ENCODE measurements at regions not wholly inside any gene's neighbourhood (a gene's known extent, or its start where the extent isn't known, plus 50 kb on each side); places are given as distances from the start of the nearest gene placed in this dataset.
A peak's percentile ranks its signal among the peaks of the same experiment; 100 is the strongest.

- Histone ChIP-seq H3K18ac (ENCODE audit: low read length) (no peak overlapping the region), H3K4me3 (ENCODE audit: low read length in 2 of 2) (no peak overlapping the region)
These were observed 136.3 kb downstream of the SHANK2 start for GRCh38 chr11:71115770-71116692.

GRCh38 chr11:71114124-71114851 lies 138.1 kb downstream of the SHANK2 start:
- H3K14ac ChIP-seq (ENCODE audit: low read length) = no peak overlapping the region
- no peak overlapping the region for H2AFZ ChIP-seq (ENCODE audit: low read length)
- no peak overlapping the region for H3K27ac ChIP-seq (replicated peaks; ENCODE audit: low read length)
- H4K91ac ChIP-seq (ENCODE audit: low read depth, low read length, poor library complexity) = no peak overlapping the region
- H3K18ac ChIP-seq (ENCODE audit: low read length) = no peak overlapping the region
- H3K36me3 ChIP-seq (replicated peaks in 1 of 2; ENCODE audit: control insufficient read depth in 2 of 2, insufficient read depth in 2 of 2, low read length in 2 of 2) = no peaks in the 10 kb centered on the region
- no peak overlapping the region for H3K23ac ChIP-seq (ENCODE audit: low read depth, low read length, poor library complexity)
- no peaks in the 10 kb centered on the region for H3K9me3 ChIP-seq (replicated peaks in 1 of 2; ENCODE audit: control insufficient read depth in 2 of 2, insufficient read depth in 1 of 2, low read depth in 1 of 2, low read length in 2 of 2)
- no peak overlapping the region for H3K9ac ChIP-seq (ENCODE audit: low read depth, low read length, poor library complexity)
- no peak overlapping the region for H3K4ac ChIP-seq (ENCODE audit: low read length)
- H2BK15ac ChIP-seq (ENCODE audit: low read length) = no peak overlapping the region
- H4K8ac ChIP-seq (ENCODE audit: low read depth, low read length) = no peak overlapping the region
- peaks cover 0 to 9% of the 10 kb centered on the region in 2 donors for H3K4me1 ChIP-seq (ENCODE audit: control insufficient read depth in 2 of 2, insufficient read depth in 1 of 2, low read depth in 1 of 2, low read length in 2 of 2)
- H3K79me1 ChIP-seq (ENCODE audit: low read depth, low read length) = no peaks in the 10 kb centered on the region
- WGBS, 2 donors (ENCODE audit: extremely low coverage in 2 of 2, insufficient read length in 2 of 2, insufficient replicate concordance in 1 of 2) = no CpG with 5 or more reads among the region's 12 CpGs
- no peak overlapping the region for H2BK120ac ChIP-seq (ENCODE audit: low read depth, low read length)
- no peak overlapping the region for H3K4me2 ChIP-seq (ENCODE audit: insufficient read depth, low read length, poor library complexity, severe bottlenecking)
- H2AK5ac ChIP-seq (ENCODE audit: low read depth, low read length) = no peak overlapping the region
- no peak for DNase-seq (ENCODE audit: low spot score)
- no peak overlapping the region for H2BK5ac ChIP-seq (ENCODE audit: low read length)
- no peak overlapping the region for H2BK12ac ChIP-seq (ENCODE audit: low read length)
- no peak overlapping the region for H3K4me3 ChIP-seq (ENCODE audit: low read length in 2 of 2)
- peaks cover 0 to 41% (median 0%) of the 10 kb centered on the region in 3 experiments for H3K27me3 ChIP-seq (ENCODE audit: control insufficient read depth in 3 of 3, insufficient read depth in 3 of 3, low read depth in 1 of 3, low read length in 3 of 3)

More at GRCh38 chr11:71115770-71116692, 136.3 kb downstream of the SHANK2 start:
- H3K23ac ChIP-seq (ENCODE audit: low read depth, low read length, poor library complexity) = no peak overlapping the region
- H3K27me3 ChIP-seq (ENCODE audit: control insufficient read depth in 3 of 3, insufficient read depth in 3 of 3, low read depth in 1 of 3, low read length in 3 of 3) = peaks cover 0 to 36% (median 0%) of the 10 kb centered on the region in 3 experiments
- no peak overlapping the region for H2BK15ac ChIP-seq (ENCODE audit: low read length)
- no peak overlapping the region for H2AFZ ChIP-seq (ENCODE audit: low read length)
- no peak overlapping the region for H3K9ac ChIP-seq (ENCODE audit: low read depth, low read length, poor library complexity)
- H3K14ac ChIP-seq (ENCODE audit: low read length) = no peak overlapping the region
- no peak overlapping the region for H3K27ac ChIP-seq (replicated peaks; ENCODE audit: low read length)
- H3K4me2 ChIP-seq (ENCODE audit: insufficient read depth, low read length, poor library complexity, severe bottlenecking) = no peak overlapping the region
- H2BK12ac ChIP-seq (ENCODE audit: low read length) = no peak overlapping the region
- no peak overlapping the region for H4K91ac ChIP-seq (ENCODE audit: low read depth, low read length, poor library complexity)
- H4K8ac ChIP-seq (ENCODE audit: low read depth, low read length) = no peak overlapping the region
- DNase-seq (ENCODE audit: low spot score) = no peak
- no peaks in the 10 kb centered on the region for H3K79me1 ChIP-seq (ENCODE audit: low read depth, low read length)
- H3K4ac ChIP-seq (ENCODE audit: low read length) = no peak overlapping the region
- H3K4me1 ChIP-seq (ENCODE audit: control insufficient read depth in 2 of 2, insufficient read depth in 1 of 2, low read depth in 1 of 2, low read length in 2 of 2) = peaks cover 0 to 9% of the 10 kb centered on the region in 2 donors
- H3K36me3 ChIP-seq (replicated peaks in 1 of 2; ENCODE audit: control insufficient read depth in 2 of 2, insufficient read depth in 2 of 2, low read length in 2 of 2) = no peaks in the 10 kb centered on the region
- H2BK120ac ChIP-seq (ENCODE audit: low read depth, low read length) = no peak overlapping the region
- H2BK5ac ChIP-seq (ENCODE audit: low read length) = no peak overlapping the region
- H2AK5ac ChIP-seq (ENCODE audit: low read depth, low read length) = no peak overlapping the region
- H3K9me3 ChIP-seq (replicated peaks in 1 of 2; ENCODE audit: control insufficient read depth in 2 of 2, insufficient read depth in 1 of 2, low read depth in 1 of 2, low read length in 2 of 2) = no peaks in the 10 kb centered on the region
- no CpG with 5 or more reads among the region's 19 CpGs for WGBS, 2 donors (ENCODE audit: extremely low coverage in 2 of 2, insufficient read length in 2 of 2, insufficient replicate concordance in 1 of 2)

GRCh38 chr11:71112990-71113389 lies 139.4 kb downstream of the SHANK2 start:
- DNase-seq (ENCODE audit: low spot score) = no peak

GRCh38 chr11:71112454-71112853 lies 139.9 kb downstream of the SHANK2 start:
- no peak overlapping the region for H4K91ac ChIP-seq (ENCODE audit: low read depth, low read length, poor library complexity)
- peak overlapping the region; percentile 96 for H2BK15ac ChIP-seq (ENCODE audit: low read length)
- H2AK5ac ChIP-seq (ENCODE audit: low read depth, low read length) = peak overlapping the region; percentile 88
- H3K4me1 ChIP-seq (ENCODE audit: control insufficient read depth in 2 of 2, insufficient read depth in 1 of 2, low read depth in 1 of 2, low read length in 2 of 2) = peaks cover 0 to 9% of the 10 kb centered on the region in 2 donors
- H3K36me3 ChIP-seq (replicated peaks in 1 of 2; ENCODE audit: control insufficient read depth in 2 of 2, insufficient read depth in 2 of 2, low read length in 2 of 2) = no peaks in the 10 kb centered on the region
- H3K9ac ChIP-seq (ENCODE audit: low read depth, low read length, poor library complexity) = no peak overlapping the region
- no peaks in the 10 kb centered on the region for H3K9me3 ChIP-seq (replicated peaks in 1 of 2; ENCODE audit: control insufficient read depth in 2 of 2, insufficient read depth in 1 of 2, low read depth in 1 of 2, low read length in 2 of 2)
- H3K79me1 ChIP-seq (ENCODE audit: low read depth, low read length) = no peaks in the 10 kb centered on the region
- peaks cover 0 to 49% (median 0%) of the 10 kb centered on the region in 3 experiments for H3K27me3 ChIP-seq (ENCODE audit: control insufficient read depth in 3 of 3, insufficient read depth in 3 of 3, low read depth in 1 of 3, low read length in 3 of 3)
- WGBS, 2 donors (ENCODE audit: extremely low coverage in 2 of 2, insufficient read length in 2 of 2, insufficient replicate concordance in 1 of 2) = no CpG with 5 or more reads among the region's 9 CpGs
- H3K14ac ChIP-seq (ENCODE audit: low read length) = no peak overlapping the region
- H3K4me2 ChIP-seq (ENCODE audit: insufficient read depth, low read length, poor library complexity, severe bottlenecking) = no peak overlapping the region
- no peak overlapping the region for H2BK120ac ChIP-seq (ENCODE audit: low read depth, low read length)
- no peak overlapping the region for H3K23ac ChIP-seq (ENCODE audit: low read depth, low read length, poor library complexity)
- no peak overlapping the region for H2BK12ac ChIP-seq (ENCODE audit: low read length)
- no peak overlapping the region for H3K4me3 ChIP-seq (ENCODE audit: low read length in 2 of 2)
- no peak overlapping the region for H3K4ac ChIP-seq (ENCODE audit: low read length)
- no peak overlapping the region for H2AFZ ChIP-seq (ENCODE audit: low read length)
- no peak overlapping the region for H4K8ac ChIP-seq (ENCODE audit: low read depth, low read length)
- no peak overlapping the region for H3K27ac ChIP-seq (replicated peaks; ENCODE audit: low read length)
- H3K18ac ChIP-seq (ENCODE audit: low read length) = peak overlapping the region; percentile 78
- H2BK5ac ChIP-seq (ENCODE audit: low read length) = peak overlapping the region; percentile 57
- DNase-seq (ENCODE audit: low spot score) = no peak

More at GRCh38 chr11:71112990-71113389, 139.4 kb downstream of the SHANK2 start:
- H3K9ac ChIP-seq (ENCODE audit: low read depth, low read length, poor library complexity) = peak overlapping the region; percentile 51
- peak overlapping the region; percentile 50 for H2BK12ac ChIP-seq (ENCODE audit: low read length)
- H3K36me3 ChIP-seq (replicated peaks in 1 of 2; ENCODE audit: control insufficient read depth in 2 of 2, insufficient read depth in 2 of 2, low read length in 2 of 2) = no peaks in the 10 kb centered on the region
- peak overlapping the region; percentile 92 for H4K8ac ChIP-seq (ENCODE audit: low read depth, low read length)
- H3K79me1 ChIP-seq (ENCODE audit: low read depth, low read length) = no peaks in the 10 kb centered on the region
- peaks cover 0 to 9% of the 10 kb centered on the region in 2 donors for H3K4me1 ChIP-seq (ENCODE audit: control insufficient read depth in 2 of 2, insufficient read depth in 1 of 2, low read depth in 1 of 2, low read length in 2 of 2)
- H2AFZ ChIP-seq (ENCODE audit: low read length) = no peak overlapping the region
- no peak overlapping the region for H3K4me2 ChIP-seq (ENCODE audit: insufficient read depth, low read length, poor library complexity, severe bottlenecking)
- no peaks in the 10 kb centered on the region for H3K9me3 ChIP-seq (replicated peaks in 1 of 2; ENCODE audit: control insufficient read depth in 2 of 2, insufficient read depth in 1 of 2, low read depth in 1 of 2, low read length in 2 of 2)
- H3K23ac ChIP-seq (ENCODE audit: low read depth, low read length, poor library complexity) = peak overlapping the region; percentile 34
- H4K91ac ChIP-seq (ENCODE audit: low read depth, low read length, poor library complexity) = no peak overlapping the region
- H2BK15ac ChIP-seq (ENCODE audit: low read length) = peak overlapping the region; percentile 96
- no CpG with 5 or more reads among the region's 16 CpGs for WGBS, 2 donors (ENCODE audit: extremely low coverage in 2 of 2, insufficient read length in 2 of 2, insufficient replicate concordance in 1 of 2)
- peak overlapping the region; percentile 78 for H3K18ac ChIP-seq (ENCODE audit: low read length)
- H3K14ac ChIP-seq (ENCODE audit: low read length) = peak overlapping the region; percentile 84
- peak overlapping the region; percentile 72 for H3K4ac ChIP-seq (ENCODE audit: low read length)
- H2AK5ac ChIP-seq (ENCODE audit: low read depth, low read length) = peak overlapping the region; percentile 88
- H3K4me3 ChIP-seq (ENCODE audit: low read length in 2 of 2) = no peak overlapping the region
- H3K27ac ChIP-seq (replicated peaks; ENCODE audit: low read length) = no peak overlapping the region
- peaks cover 0 to 44% (median 0%) of the 10 kb centered on the region in 3 experiments for H3K27me3 ChIP-seq (ENCODE audit: control insufficient read depth in 3 of 3, insufficient read depth in 3 of 3, low read depth in 1 of 3, low read length in 3 of 3)
- H2BK5ac ChIP-seq (ENCODE audit: low read length) = peak overlapping the region; percentile 57
- H2BK120ac ChIP-seq (ENCODE audit: low read depth, low read length) = no peak overlapping the region

All from neuronal stem cell (in vitro differentiated cells).